HG03521 (cell line): ENCODE measurements at regions not wholly inside any gene's neighbourhood (a gene's known extent, or its start where the extent isn't known, plus 50 kb on each side); places are given as distances from the start of the nearest gene placed in this dataset.
"Not testable (repeated sequence)": the region's sequence is repeated elsewhere in the genome, so short reads cannot be mapped to it uniquely, and the experiment has no call there.

Experiments
- ATAC-seq: cut with Tn5 transposase; IDR thresholded peaks from one replicate; pipeline ENCODE4 v1.9.1; 2021; ENCODE audit warnings: mild to moderate bottlenecking, moderate library complexity; ENCODE audit not compliant: unreplicated experiment

- ATAC-seq: no peak
These were observed 204.2 kb downstream of the EMX2 start for GRCh38 chr10:117746541-117747448.

GRCh38 chr10:117747636-117748035, 205.1 kb downstream of the EMX2 start:
- ATAC-seq: no peak

DNA sequence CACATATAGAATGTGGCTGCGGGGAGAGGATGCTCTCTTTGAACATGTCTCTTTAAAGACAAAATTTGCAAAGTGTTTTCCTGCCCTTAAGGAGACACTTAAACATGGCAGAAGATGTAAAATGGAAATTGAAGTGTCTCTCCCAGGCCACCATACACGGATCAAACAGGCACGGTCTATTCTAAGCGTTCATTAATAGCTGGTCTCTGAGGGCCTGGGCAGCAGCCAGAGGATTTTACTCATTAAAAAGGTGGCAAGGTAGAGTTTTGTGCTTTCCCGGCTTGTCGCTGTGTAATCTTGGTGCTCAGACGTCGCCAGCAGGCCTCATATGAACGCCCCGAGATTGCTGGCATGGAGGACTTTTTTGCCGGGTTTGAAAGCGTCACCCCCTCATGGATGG, 205.5 kb downstream of the EMX2 start:
- ATAC-seq: no peak

DNA sequence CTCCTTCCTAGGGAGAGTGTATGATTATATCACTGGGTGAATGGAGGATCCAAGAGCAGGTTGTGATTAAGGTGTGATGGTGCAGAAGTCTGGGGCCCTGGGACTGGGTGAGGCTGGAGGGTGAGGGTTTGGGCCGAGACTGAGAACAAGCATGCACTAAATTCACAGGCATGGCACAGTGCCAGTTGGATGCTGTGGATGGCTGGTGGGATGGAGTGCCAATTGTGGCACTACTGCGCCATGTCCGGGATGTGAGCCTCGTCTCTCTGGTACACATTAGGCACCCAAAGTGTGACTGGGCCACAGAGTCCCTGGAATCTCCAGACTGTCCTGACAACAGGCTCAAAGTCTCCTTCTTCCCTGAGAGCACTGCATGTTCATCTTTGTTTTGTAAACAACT, 208.1 kb downstream of the EMX2 start:
- ATAC-seq: no peak

DNA sequence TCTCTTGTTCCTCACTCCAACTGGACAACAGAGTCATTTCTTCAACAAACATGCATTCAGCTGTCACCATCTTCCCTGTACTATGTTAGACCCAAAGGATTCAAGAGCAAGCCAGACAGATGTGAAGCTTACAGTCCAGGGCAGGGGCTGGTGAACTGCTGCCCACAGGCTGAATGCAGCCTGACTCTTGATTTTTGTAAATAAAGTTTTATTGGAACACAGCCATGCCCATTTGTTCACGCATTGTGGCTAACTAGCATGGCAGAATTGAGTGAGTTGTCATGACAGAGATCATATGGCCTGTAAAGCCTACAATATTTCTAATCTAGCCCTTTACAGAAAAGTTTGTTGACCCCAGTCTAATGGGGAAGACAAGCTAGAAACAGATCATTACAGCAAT, 208.7 kb downstream of the EMX2 start:
- ATAC-seq: no peak

DNA sequence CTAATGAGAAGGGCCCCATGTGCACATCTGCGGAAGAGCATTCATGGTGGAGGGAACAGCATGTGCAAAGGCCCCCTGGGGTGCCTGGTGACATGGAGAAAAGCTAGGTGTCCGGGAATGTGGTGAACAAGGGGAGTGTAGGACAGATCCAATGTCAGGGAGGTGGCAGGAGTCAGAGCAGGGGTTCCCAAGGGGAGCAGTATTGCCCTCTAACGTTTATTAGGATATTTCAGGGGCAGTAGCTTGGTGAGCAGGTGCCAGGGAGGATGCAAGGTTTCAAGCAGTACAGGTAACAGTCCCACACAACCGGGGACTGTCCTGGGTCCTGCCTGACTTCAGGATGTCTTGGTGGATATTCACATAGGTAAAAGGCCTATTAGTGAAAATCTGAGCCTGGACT, 209.6 kb downstream of the EMX2 start:
- ATAC-seq: no peak

DNA sequence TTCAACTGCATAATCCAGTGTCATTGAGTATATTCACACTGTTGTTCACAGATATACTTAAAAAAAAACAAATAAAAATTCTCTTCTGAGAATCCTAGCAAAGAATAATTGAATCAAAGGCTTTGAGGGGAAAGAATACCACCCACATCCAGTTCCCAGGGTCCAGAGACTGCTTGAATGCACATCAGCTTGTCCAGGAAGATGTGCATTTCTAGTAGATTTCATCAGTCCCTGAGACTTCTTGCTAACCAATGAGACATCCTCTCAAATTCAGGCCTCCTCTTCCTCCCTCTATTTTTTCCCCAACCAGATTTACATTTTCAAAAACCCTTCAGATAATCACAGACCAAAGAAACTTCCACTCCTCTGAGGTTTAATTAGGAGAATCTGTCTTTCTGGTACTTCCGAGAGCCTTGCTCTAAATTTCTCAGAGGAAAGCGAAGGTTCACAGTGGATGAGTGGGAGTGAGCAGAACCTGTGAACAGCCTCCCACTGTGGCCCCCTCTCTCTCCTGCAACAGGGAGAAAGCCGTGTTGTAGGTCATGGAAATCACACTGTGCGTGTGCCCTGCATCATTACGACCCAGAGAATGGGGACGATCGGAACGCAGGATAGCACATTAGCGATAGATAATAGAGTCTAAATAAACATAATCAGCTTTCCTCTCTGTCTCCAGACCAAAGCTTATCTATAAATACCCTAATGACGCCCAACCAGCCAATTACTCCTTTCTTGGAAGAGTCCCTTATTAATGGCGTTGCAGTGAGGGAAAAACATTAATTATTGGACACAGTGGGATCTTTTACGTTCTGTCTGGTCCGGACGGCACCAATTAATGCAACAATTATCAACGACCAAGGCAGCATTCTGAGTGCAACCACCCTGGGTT, 212.5 kb downstream of the EMX2 start:
- ATAC-seq: no peak

- no peak for ATAC-seq
These were observed 213.1 kb downstream of the EMX2 start for GRCh38 chr10:117755659-117756014.

DNA sequence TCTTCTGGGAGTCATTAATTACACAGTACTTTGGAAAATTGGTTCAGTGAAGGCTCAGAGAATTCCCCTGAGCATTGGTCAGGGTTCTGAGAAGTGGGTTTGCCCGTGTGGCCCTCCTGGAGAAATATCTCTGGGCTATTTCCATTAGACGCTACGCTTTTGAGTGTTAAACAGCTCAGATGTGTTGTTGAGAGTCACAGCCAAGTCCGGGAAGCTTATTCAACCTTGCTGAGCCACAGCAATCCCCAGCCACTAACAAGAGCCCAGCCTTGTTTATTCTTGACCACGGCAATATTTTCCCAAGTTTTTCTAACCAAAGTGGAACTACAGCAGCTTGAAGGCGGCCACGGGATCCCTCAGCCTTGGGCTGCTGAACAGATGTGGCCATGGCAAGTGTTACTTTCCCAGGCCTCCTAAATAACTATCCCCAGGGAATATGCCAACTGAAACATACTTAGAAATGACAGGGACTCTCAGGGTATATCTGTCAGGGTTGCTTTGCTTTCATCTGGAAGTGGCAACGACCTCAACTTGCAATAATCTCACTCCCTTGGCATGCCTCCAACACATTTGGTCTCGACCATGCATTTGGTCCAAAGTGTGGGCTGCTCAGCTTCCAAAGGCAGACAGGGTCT, 214.7 kb downstream of the EMX2 start:
- ATAC-seq: no peak

GRCh38 chr10:117759266-117759665, 216.7 kb downstream of the EMX2 start:
- ATAC-seq: no peak

GRCh38 chr10:117761695-117762094, 219.1 kb downstream of the EMX2 start:
- ATAC-seq: no peak

GRCh38 chr10:117762126-117762818, 219.7 kb downstream of the EMX2 start:
- ATAC-seq: no peak

- no peak for ATAC-seq
These were observed 220.2 kb downstream of the EMX2 start for GRCh38 chr10:117762819-117763172.

DNA sequence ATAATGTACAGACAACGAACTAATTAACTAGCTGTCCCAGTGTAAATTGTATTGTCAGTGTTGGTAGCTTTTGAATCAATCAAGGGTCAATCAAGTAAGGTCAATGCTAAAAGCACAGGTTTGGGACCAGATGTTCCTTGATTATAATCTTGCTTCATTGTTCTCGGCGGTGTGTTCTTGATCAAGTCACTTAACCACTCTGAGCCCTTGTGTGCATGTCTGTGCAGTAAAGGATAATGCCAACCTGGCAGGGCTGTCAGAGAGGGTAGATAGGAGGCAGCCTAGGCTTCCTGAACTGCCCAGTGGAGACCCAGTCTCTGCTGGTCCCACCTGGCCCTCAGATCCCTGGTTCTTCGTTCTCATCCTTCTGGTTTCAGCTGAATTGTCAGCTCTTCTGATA, 221.0 kb downstream of the EMX2 start:
- no peak for ATAC-seq

DNA sequence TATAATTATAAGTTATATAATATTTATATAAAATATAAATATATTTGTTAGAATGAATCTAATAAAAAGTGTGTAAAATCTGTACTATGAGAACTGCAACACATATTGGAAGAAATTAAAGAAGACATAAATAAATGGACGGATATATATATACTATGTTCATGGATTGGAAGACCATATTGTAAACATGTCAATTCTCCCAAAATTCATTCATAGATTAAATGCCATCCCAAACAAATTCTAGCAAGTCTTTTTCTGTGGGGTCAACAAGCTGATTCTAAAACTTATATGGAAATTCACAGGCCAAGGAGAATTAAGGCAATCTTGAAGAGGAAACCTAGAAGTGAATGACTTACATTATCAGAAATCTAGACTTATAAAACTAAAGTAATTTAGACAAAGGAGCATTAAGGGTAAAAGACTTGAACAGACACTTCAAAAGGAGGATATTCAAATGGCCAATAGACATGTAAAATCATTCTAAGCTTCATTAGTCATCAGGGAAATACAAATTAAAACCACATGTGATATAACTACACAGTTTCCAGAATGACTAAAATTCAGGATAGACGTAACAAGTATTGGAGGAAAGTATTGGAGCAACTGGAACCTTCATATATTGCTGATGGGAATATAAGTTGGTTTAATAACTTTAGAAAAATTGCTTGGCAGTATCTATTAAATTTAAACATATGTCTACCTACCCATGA, 225.9 kb downstream of the EMX2 start:
- ATAC-seq: no peak

GRCh38 chr10:117775526-117775925, 233.0 kb downstream of the EMX2 start:
- ATAC-seq: no peak

GRCh38 chr10:117777222-117777621, 234.7 kb downstream of the EMX2 start:
- not testable (repeated sequence) for ATAC-seq

GRCh38 chr10:117778241-117778640, 235.7 kb downstream of the EMX2 start:
- ATAC-seq: no peak

DNA sequence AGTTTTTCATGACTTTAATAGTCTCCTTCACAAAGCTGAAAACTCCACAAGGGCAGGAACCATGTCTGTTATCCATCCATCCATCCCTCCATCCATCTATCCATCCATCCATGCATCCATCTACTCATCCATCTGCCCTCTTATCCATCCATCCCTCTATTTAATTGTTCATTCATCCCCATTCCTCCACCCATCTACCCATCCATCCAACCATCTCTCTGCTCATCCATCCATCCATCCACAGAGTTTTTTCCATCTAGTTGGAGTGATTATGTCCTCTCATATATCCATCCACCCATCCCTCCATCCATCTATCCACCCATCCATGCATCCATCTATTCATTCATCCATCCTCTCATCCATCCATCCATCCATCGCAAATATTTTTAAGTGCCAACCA, 237.9 kb downstream of the EMX2 start:
- ATAC-seq: no peak

- no peak for ATAC-seq
These were observed 238.8 kb downstream of the EMX2 start for GRCh38 chr10:117781216-117781831.
